ENCODE measurements at regions not wholly inside any gene's neighbourhood (a gene's known extent, or its start where the extent isn't known, plus 50 kb on each side); places are given as distances from the start of the nearest gene placed in this dataset.
"Not testable (repeated sequence)": the region's sequence is repeated elsewhere in the genome, so short reads cannot be mapped to it uniquely, and the experiment has no call there.

DNA sequence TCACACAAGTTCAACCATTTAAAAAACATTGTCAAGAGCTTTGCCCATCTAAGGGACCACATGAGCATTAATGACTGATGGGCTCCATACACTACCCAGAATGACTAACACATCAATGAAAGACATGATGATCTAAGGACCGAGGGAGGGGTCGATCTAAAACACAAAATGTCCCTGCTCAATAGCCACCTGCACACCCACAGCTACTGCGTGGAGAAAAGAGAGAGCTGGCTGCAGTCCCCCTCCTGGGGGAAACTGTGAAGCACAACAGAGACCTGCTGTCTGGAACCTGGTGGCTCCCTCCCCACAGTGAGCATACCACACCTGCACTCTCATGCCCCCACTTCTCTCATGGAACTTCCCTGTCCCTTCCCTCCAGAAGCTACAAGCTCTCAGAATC is 130.1 kb upstream of the ERG start:
- TF ChIP-seq, protein P1, sequence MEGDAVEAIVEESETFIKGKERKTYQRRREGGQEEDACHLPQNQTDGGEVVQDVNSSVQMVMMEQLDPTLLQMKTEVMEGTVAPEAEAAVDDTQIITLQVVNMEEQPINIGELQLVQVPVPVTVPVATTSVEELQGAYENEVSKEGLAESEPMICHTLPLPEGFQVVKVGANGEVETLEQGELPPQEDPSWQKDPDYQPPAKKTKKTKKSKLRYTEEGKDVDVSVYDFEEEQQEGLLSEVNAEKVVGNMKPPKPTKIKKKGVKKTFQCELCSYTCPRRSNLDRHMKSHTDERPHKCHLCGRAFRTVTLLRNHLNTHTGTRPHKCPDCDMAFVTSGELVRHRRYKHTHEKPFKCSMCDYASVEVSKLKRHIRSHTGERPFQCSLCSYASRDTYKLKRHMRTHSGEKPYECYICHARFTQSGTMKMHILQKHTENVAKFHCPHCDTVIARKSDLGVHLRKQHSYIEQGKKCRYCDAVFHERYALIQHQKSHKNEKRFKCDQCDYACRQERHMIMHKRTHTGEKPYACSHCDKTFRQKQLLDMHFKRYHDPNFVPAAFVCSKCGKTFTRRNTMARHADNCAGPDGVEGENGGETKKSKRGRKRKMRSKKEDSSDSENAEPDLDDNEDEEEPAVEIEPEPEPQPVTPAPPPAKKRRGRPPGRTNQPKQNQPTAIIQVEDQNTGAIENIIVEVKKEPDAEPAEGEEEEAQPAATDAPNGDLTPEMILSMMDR (conservative IDR thresholded peaks at IDR 0.05) = peak; percentile 19
- no peak overlapping the region for H3K27ac Mint-ChIP-seq (ENCODE audit: unreplicated experiment)
- H3K4me1 Mint-ChIP-seq = no peaks in the 10 kb centered on the region
- H3K9me3 Mint-ChIP-seq = peaks cover 3% of the 10 kb centered on the region
- H3K36me3 Mint-ChIP-seq (ENCODE audit: low read depth) = peaks cover 2% of the 10 kb centered on the region
- DNase-seq (ENCODE audit: low read depth, low spot score) = no peak
- H3K27me3 Mint-ChIP-seq (ENCODE audit: low read depth) = no peaks in the 10 kb centered on the region
- H3K4me3 Mint-ChIP-seq = no peak overlapping the region

GRCh38 chr21:38631206-38631605 is 132.9 kb upstream of the ERG start:
- Mint-ChIP-seq H3K27me3 (ENCODE audit: low read depth) (peaks cover 3% of the 10 kb centered on the region), H3K9me3 (peaks cover 3% of the 10 kb centered on the region), H3K36me3 (ENCODE audit: low read depth) (peaks cover 2% of the 10 kb centered on the region), H3K4me1 (no peaks in the 10 kb centered on the region), H3K4me3 (no peak overlapping the region), H3K27ac (ENCODE audit: unreplicated experiment) (no peak overlapping the region)
- TF ChIP-seq, protein P1 (conservative IDR thresholded peaks at IDR 0.05) = no peak
- DNase-seq (ENCODE audit: low read depth, low spot score) = no peak

GRCh38 chr21:38631676-38632075 is 133.4 kb upstream of the ERG start:
- no peak for DNase-seq (ENCODE audit: low read depth, low spot score)
- no peak overlapping the region for H3K4me3 Mint-ChIP-seq
- TF ChIP-seq, protein P1 (conservative IDR thresholded peaks at IDR 0.05) = no peak
- H3K36me3 Mint-ChIP-seq (ENCODE audit: low read depth) = peaks cover 2% of the 10 kb centered on the region
- H3K4me1 Mint-ChIP-seq = no peaks in the 10 kb centered on the region
- H3K27ac Mint-ChIP-seq (ENCODE audit: unreplicated experiment) = no peak overlapping the region
- peaks cover 3% of the 10 kb centered on the region for H3K27me3 Mint-ChIP-seq (ENCODE audit: low read depth)
- peaks cover 3% of the 10 kb centered on the region for H3K9me3 Mint-ChIP-seq

GRCh38 chr21:38637161-38637560 is 138.9 kb upstream of the ERG start:
- peaks cover 13% of the 10 kb centered on the region for H3K27me3 Mint-ChIP-seq (ENCODE audit: low read depth)

DNA sequence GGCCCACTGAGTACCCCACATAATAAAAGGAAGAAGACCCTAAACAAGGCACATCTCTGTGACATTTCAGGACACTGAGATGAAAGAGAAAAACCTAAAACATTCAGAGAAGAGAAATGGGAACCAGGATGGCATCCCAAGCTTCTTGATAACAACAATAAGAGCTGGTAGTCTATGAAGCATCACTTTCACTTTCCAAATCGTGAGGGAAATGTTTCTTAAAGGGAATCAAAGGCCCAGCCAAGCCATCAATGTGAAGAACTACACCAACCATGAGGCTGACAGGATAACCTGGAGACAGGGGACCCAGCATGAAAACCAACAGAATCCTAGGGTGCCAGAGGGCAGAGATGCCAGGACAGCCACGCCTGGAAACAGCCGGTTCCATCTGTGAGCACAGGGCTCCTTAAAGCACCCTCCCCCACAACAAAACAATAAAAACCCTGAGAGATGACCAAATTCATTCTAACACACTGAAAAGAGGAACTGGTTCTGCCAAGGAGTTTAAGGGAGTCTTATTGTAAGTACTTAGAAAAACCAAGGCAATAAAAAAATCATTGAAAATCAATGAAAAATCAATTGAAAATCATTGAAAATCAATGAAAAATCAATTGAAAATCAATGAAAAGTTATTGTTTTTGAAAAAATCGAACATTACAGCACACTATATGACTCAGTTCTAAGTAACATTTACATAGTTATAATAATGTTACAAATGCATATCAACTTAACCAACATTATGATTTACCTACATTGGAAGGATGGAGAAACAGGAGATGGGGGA is 141.5 kb upstream of the ERG start:
- peaks cover 10% of the 10 kb centered on the region for H3K27me3 Mint-ChIP-seq (ENCODE audit: low read depth)
- no peaks in the 10 kb centered on the region for H3K4me1 Mint-ChIP-seq
- H3K9me3 Mint-ChIP-seq = peaks cover 2% of the 10 kb centered on the region
- no peak overlapping the region for H3K4me3 Mint-ChIP-seq
- no peak overlapping the region for H3K27ac Mint-ChIP-seq (ENCODE audit: unreplicated experiment)
- H3K36me3 Mint-ChIP-seq (ENCODE audit: low read depth) = no peaks in the 10 kb centered on the region
- TF ChIP-seq, protein P1 (conservative IDR thresholded peaks at IDR 0.05) = no peak
- DNase-seq (ENCODE audit: low read depth, low spot score) = no peak

More at GRCh38 chr21:38637161-38637560, 138.9 kb upstream of the ERG start:
- Mint-ChIP-seq H3K27ac (ENCODE audit: unreplicated experiment) (no peak overlapping the region), H3K9me3 (peaks cover 2% of the 10 kb centered on the region), H3K4me1 (no peaks in the 10 kb centered on the region), H3K36me3 (ENCODE audit: low read depth) (no peaks in the 10 kb centered on the region), H3K4me3 (no peak overlapping the region)
- TF ChIP-seq, protein P1 (conservative IDR thresholded peaks at IDR 0.05) = no peak
- DNase-seq (ENCODE audit: low read depth, low spot score) = no peak

- H3K4me1 Mint-ChIP-seq; H3K9me3 Mint-ChIP-seq; H3K36me3 Mint-ChIP-seq (ENCODE audit: low read depth); H3K4me3 Mint-ChIP-seq; H3K27ac Mint-ChIP-seq (ENCODE audit: unreplicated experiment); DNase-seq (ENCODE audit: low read depth, low spot score): not testable (repeated sequence)
- H3K27me3 Mint-ChIP-seq (ENCODE audit: low read depth) = peaks cover 10% of the 10 kb centered on the region
Measured at GRCh38 chr21:38640355-38640742, 142.1 kb upstream of the ERG start.
